K562 (cell line): ENCODE measurements at regions not wholly inside any gene's neighbourhood (a gene's known extent, or its start where the extent isn't known, plus 50 kb on each side); places are given as distances from the start of the nearest gene placed in this dataset.

Experiments used
- ARID4B ChIP-seq: sonication (generic); formaldehyde crosslinking; IDR thresholded peaks from 2 replicates; pipeline ENCODE4 v1.8.0; 2022; ENCODE audit warnings: mild to moderate bottlenecking, missing genetic modification reagents
- CHD2 ChIP-seq: IDR thresholded peaks from 2 replicates; pipeline ENCODE4 v1.6.1; 2011; ENCODE audit warnings: low read depth, low read length
- CREM ChIP-seq: IDR thresholded peaks from 2 replicates; pipeline ENCODE4 v1.6.1; 2014; ENCODE audit warnings: antibody characterized with exemption, low read depth
- HMBOX1 ChIP-seq: sonication (generic); IDR thresholded peaks from 2 replicates; pipeline ENCODE4 v1.6.1; 2016
- JUN ChIP-seq, 2 experiments: sonication (generic) in 1 of 2; formaldehyde crosslinking in 1 of 2; IDR thresholded peaks; 2 replicates each; pipeline versions ENCODE4 v1.6.1 to v1.8.0; 2012 to 2022; ENCODE audit warnings: borderline replicate concordance in 2 of 2, mild to moderate bottlenecking in 2 of 2, improper control_type of control experiment in 1 of 2, low read depth in 1 of 2, low read length in 1 of 2, missing genetic modification reagents in 1 of 2
- MEF2A ChIP-seq: IDR thresholded peaks from 2 replicates; pipeline ENCODE4 v1.6.1; 2011; ENCODE audit warnings: low read depth, mild to moderate bottlenecking, low read length, moderate library complexity; ENCODE audit not compliant: control insufficient read depth
- MEIS2 ChIP-seq: fragments of 450-650 bp; IDR thresholded peaks from 2 replicates; pipeline ENCODE4 v1.6.1; 2014; ENCODE audit warnings: mild to moderate bottlenecking; ENCODE audit not compliant: partially characterized antibody
- NR4A1 ChIP-seq, 2 experiments: fragments of 250-450 bp in 1 of 2; fragments of 450-650 bp in 1 of 2; sonication (Bioruptor Pico) in 1 of 2; IDR thresholded peaks; 2 replicates each; pipeline versions ENCODE4 v1.4.0 to v1.6.1; 2016 to 2020; ENCODE audit warnings: mild to moderate bottlenecking in 2 of 2, missing compliant biosample characterization in 1 of 2, missing genetic modification characterization in 1 of 2, moderate library complexity in 1 of 2
- OTX1 ChIP-seq: fragments of 450-650 bp; formaldehyde crosslinking; IDR thresholded peaks from 2 replicates; pipeline ENCODE4 v1.4.0; 2022; ENCODE audit warnings: mild to moderate bottlenecking
- POLR2G ChIP-seq: fragments of 200-400 bp; formaldehyde crosslinking; IDR thresholded peaks from 2 replicates; pipeline ENCODE4 v1.6.1; 2017; ENCODE audit warnings: low read depth, mild to moderate bottlenecking, antibody characterized with exemption, low read length, moderate library complexity
- RAD21 ChIP-seq, 2 experiments: fragments of 250-450 bp in 1 of 2; fragments of 450-650 bp in 1 of 2; sonication (Bioruptor Pico) in 1 of 2; formaldehyde crosslinking in 1 of 2; IDR thresholded peaks in 1 of 2; conservative IDR thresholded peaks in 1 of 2; 2 replicates each; pipeline versions ENCODE4 v1.4.0 to v1.8.0; 2020 to 2022; ENCODE audit warnings: mild to moderate bottlenecking in 2 of 2, moderate library complexity in 1 of 2
- SIRT6 ChIP-seq: IDR thresholded peaks from one replicate; pipeline ENCODE4 v1.6.1; 2012; ENCODE audit warnings: low read depth, mild to moderate bottlenecking, control low read depth, inconsistent platforms, low read length, moderate library complexity
- ZC3H8 ChIP-seq: fragments of 450-650 bp; IDR thresholded peaks from 2 replicates; pipeline ENCODE4 v1.6.1; 2017
- TF ChIP-seq, protein P1 (sequence below): sonication (generic); formaldehyde crosslinking; IDR thresholded peaks from 2 replicates; pipeline ENCODE4 v1.8.1; 2023; ENCODE audit warnings: missing genetic modification reagents, mild to moderate bottlenecking, borderline replicate concordance

DNA sequence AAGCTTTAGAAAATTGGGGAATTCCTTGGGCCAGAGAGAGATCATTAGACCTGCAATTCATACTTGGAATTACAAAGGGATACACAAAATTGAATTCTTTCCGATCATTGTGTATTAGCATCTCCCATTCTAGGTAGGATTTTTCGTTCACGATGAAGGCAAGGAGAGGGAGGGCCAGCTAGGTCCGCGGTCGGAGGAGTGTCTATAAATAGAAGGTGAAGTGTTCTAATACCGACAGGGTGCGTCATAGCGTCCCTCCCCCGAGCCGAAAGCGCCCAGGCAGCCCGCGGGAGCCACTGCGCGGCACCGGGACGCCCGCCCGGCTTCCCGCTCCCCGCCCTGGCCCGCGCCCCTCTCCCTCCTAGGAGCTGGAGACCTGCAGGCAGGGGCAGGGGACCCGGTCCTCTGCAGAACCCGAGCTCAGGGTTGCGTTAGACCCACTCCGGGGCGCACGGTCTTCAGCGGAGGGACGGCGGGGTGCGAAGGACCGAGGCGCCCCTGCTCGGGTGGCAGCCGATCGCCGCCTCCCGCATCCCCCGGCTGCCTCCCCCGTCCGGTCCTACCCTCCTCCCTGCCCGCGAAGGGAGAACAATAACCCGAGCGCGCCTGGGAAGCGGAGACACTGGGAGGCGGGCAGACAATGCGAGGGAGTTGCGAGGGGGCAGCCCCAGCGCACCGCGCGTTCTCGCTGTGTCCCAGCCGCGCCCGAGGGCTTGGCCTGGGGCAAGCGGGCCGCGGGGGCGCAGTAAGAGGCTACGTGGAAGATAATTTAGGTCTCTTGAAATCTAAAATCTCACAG is 114.2 kb upstream of the SERTAD2 start (continued):
- TF ChIP-seq NR4A1 (CRISPR knock-in tag; IDR thresholded peaks at IDR 0.05) (no peak), NR4A1 (tag; IDR thresholded peaks at IDR 0.05) (no peak), SIRT6 (no peak), CHD2 (no peak), HMBOX1 (no peak), JUN (IDR thresholded peaks at IDR 0.05; ENCODE audit: borderline replicate concordance, low read depth, low read length) (peak; percentile 93), JUN (CRISPR knock-in tag; IDR thresholded peaks at IDR 0.05; ENCODE audit: borderline replicate concordance) (peak; percentile 93; the same call in 1 of the 2 replicates), RAD21 (CRISPR knock-in tag; conservative IDR thresholded peaks at IDR 0.05 in 1 of 2, IDR thresholded peaks at IDR 0.05 in 1 of 2) (peak in 1 of 2 experiments; percentile 54; a peak in 2 of 4 replicates), POLR2G (peak; percentile 91), OTX1 (CRISPR knock-in tag) (no peak), MEF2A (peak; percentile 98), MEIS2 (no peak), ARID4B (CRISPR knock-in tag) (0 out of 2 replicates have a peak, but pooled peaks have one; percentile 20), CREM (peak; percentile 90), ZC3H8 (no peak)
- TF ChIP-seq, protein P1, sequence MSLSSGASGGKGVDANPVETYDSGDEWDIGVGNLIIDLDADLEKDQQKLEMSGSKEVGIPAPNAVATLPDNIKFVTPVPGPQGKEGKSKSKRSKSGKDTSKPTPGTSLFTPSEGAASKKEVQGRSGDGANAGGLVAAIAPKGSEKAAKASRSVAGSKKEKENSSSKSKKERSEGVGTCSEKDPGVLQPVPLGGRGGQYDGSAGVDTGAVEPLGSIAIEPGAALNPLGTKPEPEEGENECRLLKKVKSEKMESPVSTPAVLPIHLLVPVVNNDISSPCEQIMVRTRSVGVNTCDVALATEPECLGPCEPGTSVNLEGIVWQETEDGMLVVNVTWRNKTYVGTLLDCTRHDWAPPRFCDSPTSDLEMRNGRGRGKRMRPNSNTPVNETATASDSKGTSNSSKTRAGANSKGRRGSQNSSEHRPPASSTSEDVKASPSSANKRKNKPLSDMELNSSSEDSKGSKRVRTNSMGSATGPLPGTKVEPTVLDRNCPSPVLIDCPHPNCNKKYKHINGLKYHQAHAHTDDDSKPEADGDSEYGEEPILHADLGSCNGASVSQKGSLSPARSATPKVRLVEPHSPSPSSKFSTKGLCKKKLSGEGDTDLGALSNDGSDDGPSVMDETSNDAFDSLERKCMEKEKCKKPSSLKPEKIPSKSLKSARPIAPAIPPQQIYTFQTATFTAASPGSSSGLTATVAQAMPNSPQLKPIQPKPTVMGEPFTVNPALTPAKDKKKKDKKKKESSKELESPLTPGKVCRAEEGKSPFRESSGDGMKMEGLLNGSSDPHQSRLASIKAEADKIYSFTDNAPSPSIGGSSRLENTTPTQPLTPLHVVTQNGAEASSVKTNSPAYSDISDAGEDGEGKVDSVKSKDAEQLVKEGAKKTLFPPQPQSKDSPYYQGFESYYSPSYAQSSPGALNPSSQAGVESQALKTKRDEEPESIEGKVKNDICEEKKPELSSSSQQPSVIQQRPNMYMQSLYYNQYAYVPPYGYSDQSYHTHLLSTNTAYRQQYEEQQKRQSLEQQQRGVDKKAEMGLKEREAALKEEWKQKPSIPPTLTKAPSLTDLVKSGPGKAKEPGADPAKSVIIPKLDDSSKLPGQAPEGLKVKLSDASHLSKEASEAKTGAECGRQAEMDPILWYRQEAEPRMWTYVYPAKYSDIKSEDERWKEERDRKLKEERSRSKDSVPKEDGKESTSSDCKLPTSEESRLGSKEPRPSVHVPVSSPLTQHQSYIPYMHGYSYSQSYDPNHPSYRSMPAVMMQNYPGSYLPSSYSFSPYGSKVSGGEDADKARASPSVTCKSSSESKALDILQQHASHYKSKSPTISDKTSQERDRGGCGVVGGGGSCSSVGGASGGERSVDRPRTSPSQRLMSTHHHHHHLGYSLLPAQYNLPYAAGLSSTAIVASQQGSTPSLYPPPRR (CRISPR knock-in tag) = no peak
